ENCODE measurements at regions not wholly inside any gene's neighbourhood (a gene's known extent, or its start where the extent isn't known, plus 50 kb on each side); places are given as distances from the start of the nearest gene placed in this dataset.

DNA sequence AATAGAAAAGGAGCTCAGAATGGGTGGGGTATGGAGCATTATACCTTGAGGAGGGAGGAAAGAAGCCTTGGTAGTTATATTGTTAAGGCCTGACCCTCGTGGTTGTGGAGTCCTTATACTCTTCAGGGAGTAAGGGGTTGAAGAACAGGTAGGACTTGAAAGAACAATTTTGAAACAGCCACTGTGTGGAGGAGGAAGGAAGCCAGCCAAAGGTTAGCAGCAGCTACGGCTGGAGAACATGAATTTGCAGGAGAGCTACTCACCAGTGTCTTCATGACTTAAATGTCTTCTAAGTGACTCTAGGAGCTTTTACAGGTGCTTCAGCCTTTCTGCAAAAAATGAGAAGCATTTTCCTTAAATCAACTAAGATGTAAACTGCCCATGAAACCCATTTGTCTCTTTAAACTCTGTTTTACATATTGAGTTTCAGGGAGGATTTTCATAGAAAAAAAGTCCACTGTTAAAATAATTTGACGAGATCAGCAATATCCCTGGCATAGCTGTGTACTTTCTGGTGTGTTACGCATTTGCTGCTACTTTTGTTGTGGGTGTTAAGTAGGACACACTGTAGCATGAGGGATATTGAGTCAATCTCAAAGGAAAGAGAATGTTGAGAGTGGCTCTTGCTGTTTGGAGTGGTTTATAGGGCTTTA is 110.6 kb upstream of the ELL2 start:
- DNase-seq (ENCODE audit: low spot score) = no peak

DNA sequence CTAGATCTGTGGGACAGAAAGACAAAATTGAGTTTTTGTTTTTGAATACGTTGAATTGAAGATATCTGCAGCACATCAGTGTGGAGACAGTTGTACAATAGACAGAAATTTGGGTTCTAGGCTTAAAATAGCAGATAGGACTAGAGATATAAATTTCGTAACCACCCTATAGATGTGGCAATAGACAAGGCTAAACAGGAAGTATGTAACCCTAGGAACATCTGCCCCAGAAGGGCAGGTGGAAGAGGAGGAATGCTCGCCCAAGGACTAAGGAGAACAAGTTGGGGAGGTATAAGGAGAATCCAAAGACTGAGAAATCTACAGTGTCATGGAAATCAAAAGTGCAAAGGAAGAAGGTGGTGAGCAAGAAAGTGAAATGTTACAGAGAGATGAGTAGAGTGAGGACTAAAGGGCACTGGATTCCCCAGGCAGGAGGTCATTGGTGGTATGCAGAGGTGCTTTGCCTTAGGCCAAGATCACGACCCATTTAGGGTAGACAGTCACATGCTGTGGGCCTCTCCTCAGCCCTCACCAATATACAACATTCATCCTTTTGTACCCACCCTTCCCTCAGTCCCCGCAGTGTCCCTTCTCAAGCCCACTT is 109.1 kb upstream of the ELL2 start:
- no peak for DNase-seq (ENCODE audit: low spot score)

- no peak for DNase-seq (ENCODE audit: low spot score)
Observed at GRCh38 chr5:96067894-96068614, 106.4 kb upstream of the ELL2 start.

- DNase-seq (ENCODE audit: low spot score) = no peak
Observed at GRCh38 chr5:96067251-96067650, 105.6 kb upstream of the ELL2 start.

GRCh38 chr5:96066386-96066719 is 104.7 kb upstream of the ELL2 start:
- DNase-seq (ENCODE audit: low spot score) = no peak

GRCh38 chr5:96065685-96066385 is 104.2 kb upstream of the ELL2 start:
- no peak for DNase-seq (ENCODE audit: low spot score)

GRCh38 chr5:96064877-96065276 is 103.2 kb upstream of the ELL2 start:
- DNase-seq (ENCODE audit: low spot score) = no peak

DNA sequence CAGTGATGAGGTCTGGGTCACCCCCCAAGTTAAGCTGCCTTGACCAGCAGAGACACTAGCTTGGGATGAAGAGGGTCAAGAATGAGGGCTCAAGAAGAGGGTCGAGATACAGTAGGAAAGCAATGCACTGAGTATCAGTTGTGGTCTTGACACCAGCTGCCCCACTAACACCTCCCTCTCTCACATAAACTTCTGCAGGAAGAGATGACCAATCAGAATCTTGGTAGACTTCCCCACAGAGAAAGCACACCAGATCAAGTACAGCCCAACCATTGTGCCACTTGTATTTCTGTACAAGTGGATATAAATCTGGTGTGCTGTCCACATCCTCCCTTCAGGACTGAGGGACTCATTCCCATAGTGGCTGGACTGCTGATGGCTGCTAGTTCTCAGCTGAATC is 101.2 kb upstream of the ELL2 start:
- no peak for DNase-seq (ENCODE audit: low spot score)

DNA sequence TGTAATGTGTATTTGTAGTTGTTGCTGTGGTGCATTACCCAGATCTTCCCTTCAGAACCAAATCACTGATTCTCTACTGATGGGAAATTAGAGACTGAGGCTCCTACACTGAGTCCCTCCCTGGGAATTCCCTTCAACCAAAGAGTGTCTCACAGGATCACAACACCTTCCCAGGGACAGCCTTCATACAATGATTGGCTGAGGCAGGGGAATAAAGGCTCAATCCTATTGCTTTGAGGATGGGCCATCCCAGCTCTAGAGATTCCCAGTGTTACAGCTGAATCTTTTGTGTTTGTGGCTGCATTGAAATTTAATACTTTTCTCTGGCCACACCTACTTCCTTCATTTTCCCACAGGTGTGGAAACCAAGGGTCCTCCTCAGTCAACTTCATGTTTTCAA is 96.4 kb upstream of the ELL2 start:
- DNase-seq (ENCODE audit: low spot score) = no peak

GRCh38 chr5:96054311-96055030 is 92.8 kb upstream of the ELL2 start:
- no peak for DNase-seq (ENCODE audit: low spot score)

DNA sequence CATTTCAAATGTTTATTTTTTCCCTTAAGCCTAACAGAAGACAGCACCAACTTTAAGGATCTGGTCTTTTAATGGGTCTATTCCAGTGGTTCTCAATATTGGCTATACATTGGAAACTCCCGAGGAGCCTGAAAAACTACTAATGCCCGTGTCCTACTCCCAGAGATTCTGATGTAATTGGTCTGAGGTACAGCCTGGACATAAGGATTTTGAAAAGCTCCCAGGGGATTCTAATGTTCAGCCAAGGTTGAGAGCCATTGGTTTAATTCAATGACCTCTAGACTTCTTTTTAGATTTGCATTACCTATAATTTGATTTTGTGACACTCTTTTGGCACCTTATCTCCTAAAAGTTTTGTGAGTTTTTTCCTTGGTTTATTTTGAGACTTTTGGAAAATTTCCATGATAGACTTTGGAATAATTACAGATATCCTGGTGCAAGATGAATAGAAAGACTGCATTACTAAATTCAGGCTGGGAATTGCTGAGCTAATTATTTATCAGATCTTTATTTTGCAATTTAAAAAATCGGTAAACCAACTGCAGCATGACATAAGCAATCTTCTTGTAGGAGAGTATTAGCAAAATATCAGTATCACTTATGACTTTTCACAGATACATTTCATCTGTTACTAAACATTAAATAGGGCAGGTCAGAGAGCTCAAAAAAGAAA is 91.5 kb upstream of the ELL2 start:
- no peak for DNase-seq (ENCODE audit: low spot score)

- no peak for DNase-seq (ENCODE audit: low spot score)
Observed at GRCh38 chr5:96052374-96052773, 90.7 kb upstream of the ELL2 start.

DNA sequence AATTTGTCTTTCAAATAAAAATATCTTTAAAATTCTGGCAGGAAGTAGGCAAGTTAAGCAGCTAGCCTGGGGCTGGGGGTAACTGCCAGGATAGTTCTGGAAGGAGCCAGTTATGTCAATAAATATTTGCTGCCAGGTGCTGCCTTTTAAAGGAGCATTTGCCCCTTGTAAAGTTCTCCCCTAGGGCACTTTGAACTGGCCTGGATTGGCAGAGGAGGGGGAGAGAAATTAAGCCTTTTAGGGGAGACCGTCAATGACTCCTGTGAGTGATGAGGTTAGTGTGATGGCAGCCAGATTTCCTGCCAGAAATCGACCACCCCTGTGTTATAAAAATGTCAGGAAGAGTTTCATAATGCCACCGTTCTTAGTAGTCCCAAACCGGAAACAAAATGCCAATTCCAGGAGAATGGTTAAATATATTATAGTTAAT is 89.8 kb upstream of the ELL2 start:
- DNase-seq (ENCODE audit: low spot score) = no peak

GRCh38 chr5:96050273-96050880 is 88.7 kb upstream of the ELL2 start:
- no peak for DNase-seq (ENCODE audit: low spot score)

GRCh38 chr5:96049398-96050272 is 88.0 kb upstream of the ELL2 start:
- no peak for DNase-seq (ENCODE audit: low spot score)

- no peak for DNase-seq (ENCODE audit: low spot score)
Observed at GRCh38 chr5:96048763-96049162, 87.1 kb upstream of the ELL2 start.

GRCh38 chr5:96045888-96046287 is 84.2 kb upstream of the ELL2 start:
- no peak for DNase-seq (ENCODE audit: low spot score)

GRCh38 chr5:96043446-96043845 is 81.8 kb upstream of the ELL2 start:
- DNase-seq (ENCODE audit: low spot score) = no peak

DNA sequence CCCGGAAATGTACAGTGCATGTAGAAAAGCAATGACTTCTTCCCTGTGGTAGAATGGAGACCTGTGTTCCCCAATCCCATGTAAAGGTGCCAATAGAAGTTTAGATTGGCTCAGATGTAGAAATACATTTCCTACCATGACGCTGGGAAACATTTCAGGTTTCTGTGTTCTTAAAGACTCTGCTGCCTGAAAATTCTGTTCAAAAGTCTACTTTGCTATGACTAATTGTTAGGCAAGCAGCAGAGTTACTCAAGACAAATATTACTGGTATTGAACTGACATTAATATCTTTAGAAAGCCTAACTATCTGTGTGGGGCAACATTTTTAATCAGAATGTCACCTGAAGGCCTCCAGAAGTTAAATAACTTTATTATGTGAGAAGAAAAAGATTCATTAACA is 75.5 kb upstream of the ELL2 start:
- DNase-seq (ENCODE audit: low spot score) = no peak

DNA sequence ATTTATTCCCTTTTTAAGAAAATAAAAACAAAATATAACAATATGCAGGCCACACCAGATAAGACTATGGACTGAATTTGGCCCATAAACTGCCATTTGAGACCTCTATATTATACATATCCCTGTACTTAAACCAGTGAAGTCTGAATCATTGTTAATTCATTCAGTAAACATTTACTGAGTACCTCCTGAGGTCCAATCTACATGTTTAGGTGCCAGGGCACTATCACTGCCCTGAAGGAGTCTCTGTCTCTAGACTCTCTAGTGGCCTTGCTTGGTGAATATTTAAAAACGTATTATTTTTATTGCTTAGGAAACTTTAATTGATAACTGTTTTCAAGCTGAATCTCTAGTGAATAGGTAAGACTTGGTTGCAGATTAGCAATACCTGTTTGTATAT is 74.7 kb upstream of the ELL2 start:
- no peak for DNase-seq (ENCODE audit: low spot score)

All from CD4-positive, alpha-beta T cell treated with Interleukin-15 for 4 hours (primary cell).